ENCODE measurements at regions not wholly inside any gene's neighbourhood (a gene's known extent, or its start where the extent isn't known, plus 50 kb on each side); places are given as distances from the start of the nearest gene placed in this dataset.

GRCh38 chr10:44435196-44435595 lies 50.3 kb upstream of the CXCL12 start:
- no peak overlapping the region for H3K4me3 ChIP-seq

GRCh38 chr10:44436240-44436639 lies 51.3 kb upstream of the CXCL12 start:
- Histone ChIP-seq H3K27me3 (no peaks in the 10 kb centered on the region), H3K36me3 (no peaks in the 10 kb centered on the region), H3K27ac (no peak overlapping the region), H3K4me1 (no peaks in the 10 kb centered on the region), H3K9me3 (no peaks in the 10 kb centered on the region), H3K4me3 (no peak overlapping the region)
- intact Hi-C loops (cut with DNase I; ENCODE audit: low total_unique reads): no loop called here
- DNase-seq: no peak
- TF ChIP-seq CTCF (IDR thresholded peaks at IDR 0.05): no peak
- TF ChIP-seq POLR2A (IDR thresholded peaks at IDR 0.05): no peak

More at GRCh38 chr10:44435196-44435595, 50.3 kb upstream of the CXCL12 start:
- Histone ChIP-seq H3K27ac (no peak overlapping the region), H3K27me3 (no peaks in the 10 kb centered on the region), H3K36me3 (no peaks in the 10 kb centered on the region), H3K9me3 (no peaks in the 10 kb centered on the region), H3K4me1 (no peaks in the 10 kb centered on the region)
- DNase-seq: no peak
- no peak for TF ChIP-seq CTCF (IDR thresholded peaks at IDR 0.05)
- no peak for TF ChIP-seq POLR2A (IDR thresholded peaks at IDR 0.05)
- intact Hi-C loops (cut with DNase I; ENCODE audit: low total_unique reads): no loop called here

GRCh38 chr10:44437840-44438511 lies 53.1 kb upstream of the CXCL12 start:
- Histone ChIP-seq H3K4me3 (no peak overlapping the region), H3K27ac (no peak overlapping the region), H3K9me3 (no peaks in the 10 kb centered on the region), H3K4me1 (no peaks in the 10 kb centered on the region), H3K27me3 (no peaks in the 10 kb centered on the region), H3K36me3 (no peaks in the 10 kb centered on the region)
- TF ChIP-seq POLR2A (IDR thresholded peaks at IDR 0.05): no peak
- no peak for TF ChIP-seq CTCF (IDR thresholded peaks at IDR 0.05)
- intact Hi-C loops (cut with DNase I; ENCODE audit: low total_unique reads): no loop called here
- DNase-seq: no peak

- DNase-seq: no peak
- no peak overlapping the region for H3K27ac ChIP-seq
Observed at GRCh38 chr10:44439239-44439957, 54.5 kb upstream of the CXCL12 start.

More at GRCh38 chr10:44439239-44439957, 54.5 kb upstream of the CXCL12 start:
- no peak for TF ChIP-seq CTCF (IDR thresholded peaks at IDR 0.05)
- no peak for TF ChIP-seq POLR2A (IDR thresholded peaks at IDR 0.05)
- H3K36me3 ChIP-seq: no peaks in the 10 kb centered on the region
- no peak overlapping the region for H3K4me3 ChIP-seq
- H3K9me3 ChIP-seq: no peaks in the 10 kb centered on the region
- intact Hi-C loops (cut with DNase I; ENCODE audit: low total_unique reads): no loop called here
- H3K4me1 ChIP-seq: no peaks in the 10 kb centered on the region
- no peaks in the 10 kb centered on the region for H3K27me3 ChIP-seq

All from uterus (tissue), 3 donors.